Duodenal mucosa (tissue), 2 donors: ENCODE measurements at regions not wholly inside any gene's neighbourhood (a gene's known extent, or its start where the extent isn't known, plus 50 kb on each side); places are given as distances from the start of the nearest gene placed in this dataset.

Experiments
- H3K27ac ChIP-seq: one replicate; pipeline ENCODE4 v1.7.0; 2013; ENCODE audit warnings: low read depth, low read length
- H3K27me3 ChIP-seq, 2 donors: one replicate each; pipeline ENCODE4 v1.7.0; 2013; ENCODE audit warnings: low read length in 2 of 2, control low read depth in 1 of 2; ENCODE audit not compliant: insufficient read depth in 2 of 2, control insufficient read depth in 1 of 2
- H3K36me3 ChIP-seq, 2 donors: one replicate each; pipeline ENCODE4 v1.7.0; 2013; ENCODE audit warnings: low read length in 2 of 2, control low read depth in 1 of 2; ENCODE audit not compliant: insufficient read depth in 2 of 2, control insufficient read depth in 1 of 2
- H3K4me1 ChIP-seq, 2 donors: one replicate each; pipeline ENCODE4 v1.7.0; 2013; ENCODE audit warnings: low read length in 2 of 2, control low read depth in 1 of 2; ENCODE audit not compliant: insufficient read depth in 2 of 2, control insufficient read depth in 1 of 2
- H3K4me3 ChIP-seq, 2 donors: one replicate each; pipeline ENCODE4 v1.7.0; 2013; ENCODE audit warnings: low read length in 2 of 2, low read depth in 1 of 2
- H3K9ac ChIP-seq, 2 donors: one replicate each; pipeline ENCODE4 v1.7.0; 2013; ENCODE audit warnings: low read length in 2 of 2, low read depth in 1 of 2
- H3K9me3 ChIP-seq, 2 donors: one replicate each; pipeline ENCODE4 v1.7.0; 2013; ENCODE audit warnings: low read length in 2 of 2, control low read depth in 1 of 2; ENCODE audit not compliant: control insufficient read depth in 1 of 2

DNA sequence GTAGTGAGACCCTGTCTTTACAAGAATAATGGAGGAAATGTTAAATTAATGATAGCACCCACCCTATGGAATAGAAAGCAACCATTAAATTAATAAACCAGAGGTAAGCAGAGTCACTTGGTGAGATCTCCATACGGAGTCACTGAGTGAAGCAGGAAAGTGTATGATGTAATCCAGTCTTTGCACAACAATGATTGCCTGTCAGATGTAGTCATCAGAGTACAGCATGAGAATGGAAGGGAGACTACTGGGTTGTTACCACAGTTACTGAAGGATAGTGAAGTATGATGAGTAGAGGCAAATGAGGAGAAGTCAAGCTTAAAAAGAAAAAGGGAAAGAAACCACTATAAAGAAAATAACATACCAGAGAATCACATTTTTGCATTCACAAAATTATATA lies 371.9 kb upstream of the SHH start:
- H3K9me3 ChIP-seq = peaks cover 0 to 2% of the 10 kb centered on the region in 2 donors
- H3K27me3 ChIP-seq = no peaks in the 10 kb centered on the region
- no peaks in the 10 kb centered on the region for H3K4me1 ChIP-seq
- no peak overlapping the region for H3K9ac ChIP-seq
- no peak overlapping the region for H3K27ac ChIP-seq
- H3K4me3 ChIP-seq = no peak overlapping the region
- no peaks in the 10 kb centered on the region for H3K36me3 ChIP-seq

DNA sequence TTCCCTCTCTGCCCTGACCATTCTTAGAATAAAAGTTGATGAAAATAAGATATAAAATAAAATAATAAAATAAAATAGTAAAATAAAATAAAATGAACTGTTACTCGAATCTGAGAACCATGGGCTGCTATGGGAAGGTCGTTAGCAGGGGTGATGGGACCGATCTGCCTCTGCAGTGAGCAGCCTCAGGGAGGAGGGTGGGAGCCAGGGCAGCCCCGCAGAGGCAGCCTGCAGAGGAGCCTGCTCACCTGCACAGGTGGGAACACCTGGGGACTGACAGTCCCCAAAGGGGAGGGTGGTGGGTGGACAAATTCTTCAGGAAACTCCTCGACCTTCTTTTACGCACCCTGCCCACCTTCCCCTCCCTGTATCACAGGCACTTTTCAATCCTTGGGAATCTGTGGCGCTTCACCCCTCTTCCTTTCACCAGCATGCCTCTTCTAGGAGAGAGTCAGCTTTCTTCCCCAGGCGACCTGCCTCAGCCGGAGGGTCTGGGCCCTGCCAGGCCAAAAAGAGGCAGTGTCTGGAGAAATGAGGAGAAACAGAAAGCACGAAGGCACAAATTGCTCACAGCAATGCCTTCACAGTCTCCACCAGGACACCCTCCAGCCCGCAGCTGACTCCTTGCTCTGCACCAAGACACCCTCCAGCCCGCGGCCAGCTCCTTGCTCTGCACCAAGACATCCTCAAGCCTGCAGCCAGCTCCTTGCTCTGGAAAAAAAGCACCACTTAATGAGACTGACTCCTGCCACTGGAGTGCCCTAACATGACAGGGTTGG lies 368.4 kb upstream of the SHH start:
- H3K27ac ChIP-seq = no peak overlapping the region

DNA sequence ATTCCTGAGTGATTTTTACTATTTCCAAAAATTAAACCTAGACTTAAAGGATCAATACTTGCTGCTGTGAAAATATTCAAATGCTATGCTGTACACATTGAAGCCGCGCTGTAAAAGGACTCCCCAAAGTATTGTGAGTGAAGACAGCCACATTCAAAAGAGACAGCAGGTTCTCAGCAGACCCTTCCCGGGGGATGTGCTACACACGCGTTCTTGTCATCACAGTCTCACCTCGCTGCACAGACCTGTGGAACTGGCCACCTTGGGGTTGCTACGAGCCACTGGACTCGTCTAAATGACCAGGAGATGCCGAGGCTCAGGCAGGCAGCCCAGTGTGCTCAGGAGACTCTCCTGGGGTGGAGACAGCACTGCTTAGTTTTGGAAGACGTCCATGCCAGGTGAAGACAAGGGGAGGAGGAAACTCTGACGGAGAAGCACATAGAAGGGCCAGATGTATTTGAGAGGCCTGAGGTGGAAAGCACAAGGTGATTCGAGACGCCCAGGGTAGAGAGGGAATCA lies 367.7 kb upstream of the SHH start:
- no peak overlapping the region for H3K4me3 ChIP-seq
- H3K27me3 ChIP-seq = no peaks in the 10 kb centered on the region
- H3K9ac ChIP-seq = no peak overlapping the region
- H3K27ac ChIP-seq = no peak overlapping the region
- H3K9me3 ChIP-seq = no peaks in the 10 kb centered on the region
- no peaks in the 10 kb centered on the region for H3K36me3 ChIP-seq
- no peaks in the 10 kb centered on the region for H3K4me1 ChIP-seq

More for the DNA sequence above, 368.4 kb upstream of the SHH start:
- Histone ChIP-seq H3K27me3 (no peaks in the 10 kb centered on the region), H3K9ac (no peak overlapping the region), H3K36me3 (no peaks in the 10 kb centered on the region), H3K4me1 (no peaks in the 10 kb centered on the region), H3K9me3 (no peaks in the 10 kb centered on the region), H3K4me3 (no peak overlapping the region)

DNA sequence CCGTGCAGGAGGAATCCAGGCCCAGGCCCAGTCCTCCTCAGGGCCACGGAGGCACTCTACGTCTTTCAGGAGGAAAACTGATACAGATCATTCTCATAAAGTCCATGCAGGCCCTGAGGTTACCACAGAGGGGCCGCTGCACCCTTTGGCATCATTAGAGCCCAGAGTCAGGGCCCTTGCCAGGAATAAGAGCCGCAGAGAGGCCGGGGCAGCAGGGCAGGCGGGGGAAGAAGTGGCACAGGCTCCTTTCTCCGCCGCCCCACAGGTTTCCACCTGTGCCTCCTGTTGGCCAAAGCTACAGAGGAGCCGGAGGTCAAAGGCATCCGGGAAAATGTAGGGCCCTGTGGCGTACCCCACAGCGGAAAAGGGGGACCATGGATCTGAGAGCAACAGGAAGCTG lies 366.6 kb upstream of the SHH start:
- Histone ChIP-seq H3K4me1 (no peaks in the 10 kb centered on the region), H3K36me3 (no peaks in the 10 kb centered on the region), H3K27me3 (no peaks in the 10 kb centered on the region), H3K27ac (no peak overlapping the region), H3K9me3 (no peaks in the 10 kb centered on the region), H3K9ac (no peak overlapping the region), H3K4me3 (no peak overlapping the region)

DNA sequence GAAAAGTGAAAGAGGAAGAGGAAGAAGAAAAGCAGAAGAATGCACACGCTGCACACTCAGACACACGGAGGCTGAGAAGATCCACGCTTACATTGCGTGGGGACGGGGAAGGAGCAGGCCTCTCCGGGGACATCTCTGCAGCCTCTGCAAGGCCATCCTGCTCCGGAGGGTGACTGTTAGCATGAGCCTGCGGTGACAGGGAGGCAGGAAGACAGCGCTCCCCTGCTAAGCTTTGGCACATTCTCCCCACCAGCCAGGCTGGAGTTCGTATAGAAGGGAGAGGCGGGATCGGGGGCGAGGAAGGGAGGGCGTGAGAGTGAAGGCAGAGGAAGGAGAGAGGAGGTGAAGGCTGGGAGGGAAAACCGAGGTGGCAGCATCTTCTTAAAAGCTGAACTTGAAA lies 366.0 kb upstream of the SHH start:
- H3K27me3 ChIP-seq = no peaks in the 10 kb centered on the region
- no peak overlapping the region for H3K4me3 ChIP-seq
- no peaks in the 10 kb centered on the region for H3K4me1 ChIP-seq
- H3K36me3 ChIP-seq = no peaks in the 10 kb centered on the region
- H3K9ac ChIP-seq = no peak overlapping the region
- no peak overlapping the region for H3K27ac ChIP-seq
- H3K9me3 ChIP-seq = no peaks in the 10 kb centered on the region

DNA sequence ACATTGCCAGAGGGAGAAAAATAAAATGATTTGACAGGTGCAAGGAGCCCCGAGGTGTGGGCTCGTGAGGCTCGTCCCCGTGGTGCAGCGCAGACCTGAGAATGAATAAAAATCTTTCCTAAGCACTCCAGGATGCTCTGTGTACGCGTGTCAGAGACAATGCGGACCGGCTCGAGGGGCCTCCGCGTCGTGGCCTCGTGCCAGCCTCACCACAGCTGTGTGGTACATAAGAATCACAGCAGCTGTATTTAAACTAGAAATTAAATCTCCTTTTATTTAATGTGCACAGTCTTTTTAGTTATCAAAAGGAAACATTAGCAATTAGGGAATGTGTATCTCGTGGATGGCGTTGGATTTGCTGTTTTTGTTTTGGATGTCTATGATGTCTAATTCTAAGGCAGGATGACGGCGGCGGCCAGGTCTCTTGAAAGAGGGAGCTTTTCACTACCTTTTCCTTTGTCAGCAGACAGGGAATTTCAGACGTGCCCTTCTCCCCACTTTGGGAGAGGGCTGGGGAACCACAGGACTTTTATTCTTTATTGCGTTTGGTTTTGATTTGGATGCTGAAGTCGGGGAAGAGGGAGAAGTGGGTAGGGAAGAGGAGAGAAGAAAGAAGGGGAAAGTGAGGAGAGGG lies 365.3 kb upstream of the SHH start:
- H3K36me3 ChIP-seq = no peaks in the 10 kb centered on the region
- no peak overlapping the region for H3K27ac ChIP-seq
- no peaks in the 10 kb centered on the region for H3K27me3 ChIP-seq
- no peak overlapping the region for H3K4me3 ChIP-seq
- H3K9me3 ChIP-seq = no peaks in the 10 kb centered on the region
- H3K9ac ChIP-seq = no peak overlapping the region
- H3K4me1 ChIP-seq = no peaks in the 10 kb centered on the region

DNA sequence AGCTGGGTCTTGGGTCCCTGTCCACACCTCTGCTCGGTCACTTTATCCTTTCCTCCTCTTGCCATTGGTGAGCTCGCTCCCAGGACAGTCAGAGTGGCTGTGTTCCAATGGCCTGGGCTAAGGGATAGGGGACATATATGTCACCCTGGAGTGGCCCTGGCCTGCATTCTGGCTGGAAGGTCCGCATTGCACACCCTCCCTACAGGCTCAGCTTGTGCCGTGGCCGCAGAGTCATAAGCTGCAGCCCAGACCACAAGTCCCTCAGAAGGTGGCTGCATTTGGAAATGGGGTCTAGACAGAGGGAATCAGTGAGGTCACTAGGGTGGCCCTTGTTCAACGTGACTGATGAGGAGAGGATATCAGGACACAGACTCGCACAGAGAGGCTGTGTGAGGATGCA lies 363.8 kb upstream of the SHH start:
- H3K4me1 ChIP-seq = no peaks in the 10 kb centered on the region
- no peak overlapping the region for H3K27ac ChIP-seq
- H3K36me3 ChIP-seq = no peaks in the 10 kb centered on the region
- H3K27me3 ChIP-seq = no peaks in the 10 kb centered on the region
- H3K9ac ChIP-seq = no peak overlapping the region
- no peak overlapping the region for H3K4me3 ChIP-seq
- H3K9me3 ChIP-seq = no peaks in the 10 kb centered on the region

DNA sequence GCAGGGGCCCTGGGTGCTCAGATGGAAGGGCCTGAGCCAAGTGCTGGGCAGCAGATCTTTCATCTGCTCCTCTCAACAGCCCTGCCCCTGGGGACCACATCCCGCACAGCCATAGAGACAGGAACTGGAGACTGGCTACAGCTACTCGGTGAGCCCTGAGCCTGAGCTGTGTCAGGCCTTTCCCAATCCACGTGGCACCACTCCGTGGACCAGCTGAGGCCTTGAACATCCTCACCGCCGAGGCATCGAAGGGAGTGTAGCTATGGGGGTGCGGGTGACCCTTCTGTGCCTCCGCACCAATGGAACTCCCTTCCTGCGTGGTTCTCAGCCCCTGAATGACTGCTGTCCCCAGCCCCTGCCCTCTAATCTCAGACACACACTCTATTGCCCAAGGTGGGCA lies 362.7 kb upstream of the SHH start:
- no peaks in the 10 kb centered on the region for H3K4me1 ChIP-seq
- no peaks in the 10 kb centered on the region for H3K27me3 ChIP-seq
- H3K36me3 ChIP-seq = no peaks in the 10 kb centered on the region
- H3K27ac ChIP-seq = no peak overlapping the region
- H3K9ac ChIP-seq = no peak overlapping the region
- no peaks in the 10 kb centered on the region for H3K9me3 ChIP-seq
- no peak overlapping the region for H3K4me3 ChIP-seq

DNA sequence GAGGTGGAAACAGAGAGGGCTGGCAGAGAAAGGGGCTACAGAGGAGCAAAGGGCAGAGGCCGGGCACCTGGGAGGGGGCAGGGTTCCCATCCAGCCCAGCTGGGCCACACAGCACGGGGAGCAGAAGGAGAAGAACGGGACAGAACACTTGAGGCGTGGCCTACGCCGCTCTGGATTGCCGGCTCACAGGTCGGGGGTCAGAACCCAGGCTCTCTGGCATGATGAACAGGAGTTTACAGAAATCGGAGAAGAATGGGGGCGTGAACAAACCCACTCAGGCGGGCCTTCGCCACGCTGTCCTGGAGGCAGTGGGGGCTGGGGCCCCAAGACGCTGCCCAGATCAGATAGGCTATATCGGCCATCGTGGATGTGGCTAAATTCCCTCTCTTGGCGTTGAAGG lies 362.2 kb upstream of the SHH start:
- no peaks in the 10 kb centered on the region for H3K27me3 ChIP-seq
- no peak overlapping the region for H3K27ac ChIP-seq
- no peak overlapping the region for H3K4me3 ChIP-seq
- H3K9ac ChIP-seq = no peak overlapping the region
- H3K36me3 ChIP-seq = no peaks in the 10 kb centered on the region
- H3K4me1 ChIP-seq = no peaks in the 10 kb centered on the region
- H3K9me3 ChIP-seq = no peaks in the 10 kb centered on the region

DNA sequence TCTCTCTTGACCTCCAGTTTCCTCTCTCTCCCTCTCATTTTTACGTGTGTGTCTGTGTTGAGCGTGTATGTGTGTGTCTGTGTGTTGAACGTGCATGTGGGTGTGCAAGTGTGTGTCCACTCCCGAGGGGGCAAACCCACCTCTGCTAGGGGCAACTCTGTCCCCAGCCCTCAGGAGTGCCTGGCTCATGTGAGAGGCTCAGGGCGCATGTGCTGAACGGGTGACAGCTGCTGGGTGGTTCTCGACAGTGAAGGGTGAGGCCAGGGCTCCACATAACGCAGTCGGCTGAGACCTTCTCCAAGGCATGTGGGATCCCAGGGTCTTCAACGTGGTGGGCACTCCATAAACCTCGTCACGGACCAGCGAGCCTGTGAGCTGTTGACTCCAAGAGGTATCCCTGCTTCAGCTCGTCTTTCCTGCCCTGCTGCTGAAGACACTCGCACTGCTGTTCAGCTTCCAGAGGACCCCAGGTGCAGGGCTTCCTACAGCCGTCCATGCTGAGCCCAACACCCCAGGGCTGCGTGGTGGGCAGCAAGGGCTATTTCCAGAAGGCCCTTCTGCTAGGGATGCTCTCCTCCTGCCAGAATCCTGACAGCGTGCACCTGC lies 361.6 kb upstream of the SHH start:
- H3K27ac ChIP-seq = no peak overlapping the region
- H3K27me3 ChIP-seq = no peaks in the 10 kb centered on the region
- no peaks in the 10 kb centered on the region for H3K9me3 ChIP-seq
- H3K36me3 ChIP-seq = no peaks in the 10 kb centered on the region
- H3K4me1 ChIP-seq = no peaks in the 10 kb centered on the region
- no peak overlapping the region for H3K4me3 ChIP-seq
- H3K9ac ChIP-seq = no peak overlapping the region
